IPS-18a (cell line): ENCODE measurements at regions not wholly inside any gene's neighbourhood (a gene's known extent, or its start where the extent isn't known, plus 50 kb on each side); places are given as distances from the start of the nearest gene placed in this dataset.

Experiments
- H3K27ac ChIP-seq: one replicate; pipeline ENCODE4 v1.5.1; 2013; ENCODE audit warnings: low read length
- H3K27me3 ChIP-seq: one replicate; pipeline ENCODE4 v1.6.1; 2013; ENCODE audit warnings: mild to moderate bottlenecking, low read length; ENCODE audit not compliant: control insufficient read depth, insufficient read depth
- H3K36me3 ChIP-seq: one replicate; pipeline ENCODE4 v1.6.1; 2013; ENCODE audit warnings: low read depth, low read length; ENCODE audit not compliant: control insufficient read depth
- H3K4me1 ChIP-seq: one replicate; pipeline ENCODE4 v1.6.1; 2013; ENCODE audit warnings: low read depth, low read length; ENCODE audit not compliant: control insufficient read depth
- H3K4me3 ChIP-seq: one replicate; pipeline ENCODE4 v1.5.1; 2013; ENCODE audit warnings: low read length
- H3K9ac ChIP-seq: one replicate; pipeline ENCODE4 v1.6.1; 2013; ENCODE audit warnings: mild to moderate bottlenecking, low read length, moderate library complexity
- H3K9me3 ChIP-seq: one replicate; pipeline ENCODE4 v1.6.1; 2013; ENCODE audit warnings: low read depth, low read length; ENCODE audit not compliant: control insufficient read depth

DNA sequence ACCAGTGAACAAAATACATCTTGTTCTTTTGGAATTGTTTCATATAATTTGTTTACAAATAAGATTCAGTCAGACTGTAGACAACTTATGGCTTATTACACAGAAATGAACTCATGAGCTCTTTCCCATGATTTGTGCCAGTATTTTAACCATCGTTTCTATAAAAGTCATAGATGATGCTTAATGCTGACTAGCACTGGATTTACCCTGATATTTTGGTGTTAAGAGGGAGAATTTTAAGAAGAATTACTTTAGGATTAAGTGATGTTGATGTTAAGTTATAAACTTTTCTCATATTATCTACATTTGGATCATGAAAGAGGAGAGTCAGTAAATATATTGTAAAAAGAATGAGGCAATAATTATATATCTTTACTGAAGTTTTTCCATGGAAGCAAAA is 162.7 kb downstream of the POSTN start:
- no peaks in the 10 kb centered on the region for H3K4me1 ChIP-seq
- H3K9me3 ChIP-seq = no peaks in the 10 kb centered on the region
- H3K9ac ChIP-seq = no peak overlapping the region
- H3K36me3 ChIP-seq = no peaks in the 10 kb centered on the region
- no peak overlapping the region for H3K4me3 ChIP-seq
- H3K27me3 ChIP-seq = no peaks in the 10 kb centered on the region
- H3K27ac ChIP-seq = no peak overlapping the region

DNA sequence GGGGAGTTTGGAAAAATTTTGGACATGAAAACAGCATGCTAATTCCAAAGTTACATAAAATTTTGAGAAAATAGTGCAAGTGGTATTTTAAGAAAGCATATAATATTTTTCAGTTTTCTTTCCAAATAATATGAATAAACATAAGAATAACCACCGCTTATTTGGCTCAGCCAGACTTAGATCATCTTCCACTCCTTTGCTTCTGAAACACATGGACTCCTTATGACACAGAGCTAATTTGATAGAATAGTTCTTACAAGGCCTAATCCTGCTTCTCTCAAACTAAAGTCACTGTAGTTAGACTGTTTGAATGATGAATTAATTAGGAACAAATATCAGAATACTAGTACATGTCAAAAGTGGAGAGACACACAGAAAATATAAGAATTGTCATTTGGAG is 165.5 kb downstream of the POSTN start:
- H3K36me3 ChIP-seq = no peaks in the 10 kb centered on the region

DNA sequence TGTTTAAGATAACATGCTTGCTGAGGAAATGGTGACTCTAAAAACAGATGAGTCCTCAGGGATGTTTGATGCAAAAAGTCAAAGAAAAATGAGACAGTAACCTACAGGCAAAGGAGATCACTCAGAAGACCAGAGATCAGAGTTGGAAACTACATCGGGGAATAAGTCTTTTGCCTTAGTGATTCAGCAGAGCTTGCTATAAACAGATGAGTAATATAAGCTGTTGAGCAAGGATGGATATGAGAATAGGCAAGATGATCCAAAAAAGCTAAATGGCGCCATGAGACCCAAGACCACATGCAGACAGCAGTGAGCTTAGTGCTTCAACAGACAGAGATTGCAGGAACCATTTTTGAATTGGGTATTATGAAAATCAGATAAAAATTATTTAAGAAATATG is 168.6 kb downstream of the POSTN start:
- H3K27me3 ChIP-seq = no peaks in the 10 kb centered on the region
- H3K4me3 ChIP-seq = no peak overlapping the region
- no peaks in the 10 kb centered on the region for H3K4me1 ChIP-seq
- H3K27ac ChIP-seq = no peak overlapping the region
- no peaks in the 10 kb centered on the region for H3K9me3 ChIP-seq
- H3K9ac ChIP-seq = no peak overlapping the region
- no peaks in the 10 kb centered on the region for H3K36me3 ChIP-seq

More for the DNA sequence above, 165.5 kb downstream of the POSTN start:
- Histone ChIP-seq H3K27ac (no peak overlapping the region), H3K9me3 (no peaks in the 10 kb centered on the region), H3K4me1 (no peaks in the 10 kb centered on the region), H3K27me3 (no peaks in the 10 kb centered on the region), H3K4me3 (no peak overlapping the region), H3K9ac (no peak overlapping the region)

DNA sequence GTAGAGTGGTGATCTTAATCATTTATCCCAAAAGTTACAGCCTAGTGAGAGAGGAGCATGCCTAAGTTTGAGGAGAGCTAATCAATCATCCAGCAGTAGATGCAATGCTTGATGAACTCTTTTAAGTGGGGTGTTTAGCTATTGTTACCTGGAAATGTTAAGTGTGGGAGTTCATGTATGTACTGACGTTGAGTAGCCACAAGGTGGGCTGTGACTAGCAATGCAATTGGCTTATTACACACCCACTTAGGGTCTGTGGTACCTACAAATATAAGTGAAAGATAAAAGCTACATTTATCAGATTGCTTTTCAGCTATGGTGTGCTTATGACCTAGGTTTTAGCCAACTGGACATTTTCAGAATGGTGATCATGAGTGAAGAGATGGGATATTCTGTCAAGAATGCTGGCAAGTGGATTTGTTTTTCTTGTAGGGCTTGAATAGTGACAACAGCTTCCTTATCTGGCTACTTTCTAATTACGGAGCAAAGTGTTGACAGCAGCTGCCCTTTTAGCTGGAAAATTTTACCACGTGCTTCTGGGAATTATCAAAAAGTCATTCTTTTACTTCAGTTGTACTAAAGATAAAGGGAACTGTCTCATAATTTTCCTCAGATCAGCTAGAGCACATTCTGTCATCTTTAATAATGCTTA is 170.6 kb downstream of the POSTN start:
- Histone ChIP-seq H3K27me3 (no peaks in the 10 kb centered on the region), H3K9me3 (no peaks in the 10 kb centered on the region), H3K4me1 (no peaks in the 10 kb centered on the region), H3K4me3 (no peak overlapping the region), H3K36me3 (no peaks in the 10 kb centered on the region), H3K27ac (no peak overlapping the region), H3K9ac (no peak overlapping the region)

DNA sequence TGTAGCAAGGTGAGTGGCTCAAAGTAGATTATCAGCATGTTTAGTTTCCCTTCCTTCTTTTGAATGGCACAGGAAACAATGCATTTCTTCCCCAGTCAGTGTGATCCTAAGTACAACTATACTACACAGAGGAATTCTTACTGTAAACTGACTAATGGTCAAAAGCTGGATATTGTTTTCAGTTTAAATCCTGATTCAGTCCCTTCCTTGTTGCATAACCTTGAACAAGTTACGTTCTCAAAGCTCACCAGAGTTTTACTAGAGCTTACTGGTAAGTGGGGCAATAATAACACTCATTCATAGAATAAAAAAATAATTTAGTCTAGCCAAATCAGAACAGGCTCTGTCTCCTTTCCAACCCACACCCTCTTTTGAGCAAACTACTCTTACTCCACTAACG is 180.1 kb downstream of the POSTN start:
- Histone ChIP-seq H3K9ac (no peak overlapping the region), H3K9me3 (no peaks in the 10 kb centered on the region), H3K4me1 (no peaks in the 10 kb centered on the region), H3K4me3 (no peak overlapping the region), H3K27me3 (no peaks in the 10 kb centered on the region), H3K27ac (no peak overlapping the region), H3K36me3 (no peaks in the 10 kb centered on the region)

DNA sequence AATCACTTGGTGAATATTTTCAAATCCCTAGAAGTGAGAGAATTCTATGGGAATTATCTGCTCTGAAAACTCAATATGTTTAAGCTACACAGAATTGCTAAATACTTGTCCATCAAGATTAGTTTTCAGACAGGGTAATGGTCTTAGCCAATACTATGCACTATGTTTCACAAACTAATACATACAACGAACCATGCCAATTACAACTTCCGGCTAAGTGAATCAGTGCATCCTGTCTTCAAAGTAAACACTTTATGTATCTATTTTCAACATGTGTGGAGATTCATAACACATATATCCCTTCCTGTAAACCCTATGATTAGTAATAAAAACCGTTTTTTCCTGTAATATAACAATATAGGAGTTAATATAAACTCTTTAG is 181.5 kb downstream of the POSTN start:
- H3K4me1 ChIP-seq = no peaks in the 10 kb centered on the region
- no peaks in the 10 kb centered on the region for H3K36me3 ChIP-seq
- H3K9ac ChIP-seq = no peak overlapping the region
- H3K27me3 ChIP-seq = no peaks in the 10 kb centered on the region
- H3K27ac ChIP-seq = no peak overlapping the region
- no peak overlapping the region for H3K4me3 ChIP-seq
- no peaks in the 10 kb centered on the region for H3K9me3 ChIP-seq

DNA sequence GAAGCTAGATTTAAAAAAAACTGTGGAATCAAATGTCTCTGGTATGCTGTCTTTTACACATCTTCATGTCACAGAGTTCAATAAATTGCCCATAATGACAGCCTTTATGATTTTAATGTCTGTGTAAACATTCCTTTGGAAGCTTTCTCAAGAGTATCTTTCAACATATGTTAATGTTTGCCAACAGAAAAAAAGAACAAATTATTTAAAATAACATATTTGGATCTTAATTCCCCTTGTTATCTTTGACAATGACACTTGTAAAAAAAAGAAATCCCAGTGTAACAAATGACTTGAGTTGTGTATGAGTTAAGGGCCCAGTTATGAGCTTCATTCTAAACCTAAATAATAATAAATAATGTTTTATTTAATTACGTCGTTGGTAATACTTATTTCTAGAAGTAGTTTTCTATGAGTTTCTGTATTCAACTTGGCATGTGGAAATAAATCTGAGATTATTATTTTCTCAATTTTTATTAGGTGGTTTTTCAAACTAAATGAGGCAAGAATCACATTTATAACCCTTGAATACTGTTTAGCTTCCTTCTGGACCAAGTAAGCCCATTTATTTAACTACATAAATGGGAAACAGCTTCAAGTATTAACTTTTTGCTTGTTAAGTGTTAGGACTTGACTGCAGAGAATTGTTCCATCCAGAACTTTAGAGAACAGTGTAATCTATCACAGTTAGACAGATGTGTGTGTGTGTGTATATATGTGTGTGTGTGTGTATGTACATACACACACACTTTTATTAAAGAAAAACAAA is 182.1 kb downstream of the POSTN start:
- H3K4me3 ChIP-seq = no peak overlapping the region
- no peaks in the 10 kb centered on the region for H3K9me3 ChIP-seq
- no peak overlapping the region for H3K27ac ChIP-seq

DNA sequence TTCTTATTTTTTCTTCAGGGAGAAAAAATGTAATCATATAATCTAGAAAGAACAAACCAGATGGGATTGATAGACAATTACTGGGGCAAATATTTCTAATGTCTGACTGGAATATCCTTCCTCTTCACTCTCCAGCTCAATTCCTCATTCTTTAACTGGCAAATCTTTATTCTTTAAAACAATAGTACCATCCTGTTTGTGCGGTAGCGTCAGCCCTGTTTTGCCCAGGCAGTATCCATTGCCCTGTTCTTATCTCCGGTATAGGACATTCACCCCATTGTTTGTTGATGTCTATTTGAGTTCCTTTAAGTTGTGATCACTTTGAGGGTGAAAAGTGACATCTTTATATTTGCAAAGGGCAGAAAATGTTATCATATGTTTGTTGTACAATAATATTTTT is 185.4 kb downstream of the POSTN start:
- Histone ChIP-seq H3K27me3 (no peaks in the 10 kb centered on the region), H3K27ac (no peak overlapping the region), H3K4me3 (no peak overlapping the region), H3K9ac (no peak overlapping the region), H3K9me3 (no peaks in the 10 kb centered on the region), H3K4me1 (no peaks in the 10 kb centered on the region), H3K36me3 (no peaks in the 10 kb centered on the region)

More for the DNA sequence above, 182.1 kb downstream of the POSTN start:
- no peaks in the 10 kb centered on the region for H3K36me3 ChIP-seq
- no peaks in the 10 kb centered on the region for H3K4me1 ChIP-seq
- no peak overlapping the region for H3K9ac ChIP-seq
- no peaks in the 10 kb centered on the region for H3K27me3 ChIP-seq

DNA sequence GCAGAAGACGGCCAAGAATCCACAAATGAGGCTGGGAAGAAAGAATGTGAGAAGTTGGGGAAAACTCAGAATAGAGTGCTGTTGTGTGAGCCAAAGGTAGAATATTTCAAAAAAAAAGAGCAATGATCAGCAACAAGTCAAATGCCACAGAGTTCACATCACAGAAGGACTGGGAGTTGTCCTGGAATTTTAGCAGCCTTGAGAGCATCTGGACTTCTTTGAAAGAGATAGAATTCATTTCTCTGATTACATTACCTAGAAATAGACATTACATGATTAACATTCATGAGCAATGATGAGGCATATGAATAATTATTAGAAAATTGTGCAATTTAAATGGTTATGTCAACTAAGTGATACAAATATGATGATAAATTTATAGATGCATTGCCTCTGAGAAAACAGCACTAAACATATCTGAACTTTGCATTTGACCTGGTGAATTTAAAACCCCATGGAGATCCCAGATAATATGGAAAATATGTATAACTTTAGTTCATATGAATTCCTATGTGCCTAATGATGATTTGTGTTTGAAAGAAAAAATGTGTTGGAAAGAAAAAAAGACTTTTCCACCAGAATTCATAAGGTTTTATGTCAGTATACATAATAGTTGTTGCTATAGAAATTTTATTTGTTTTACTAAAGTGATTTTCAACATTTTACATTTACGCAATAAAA is 186.2 kb downstream of the POSTN start:
- Histone ChIP-seq H3K27me3 (no peaks in the 10 kb centered on the region), H3K36me3 (no peaks in the 10 kb centered on the region), H3K9ac (no peak overlapping the region), H3K9me3 (no peaks in the 10 kb centered on the region), H3K4me3 (no peak overlapping the region), H3K27ac (no peak overlapping the region), H3K4me1 (no peaks in the 10 kb centered on the region)

DNA sequence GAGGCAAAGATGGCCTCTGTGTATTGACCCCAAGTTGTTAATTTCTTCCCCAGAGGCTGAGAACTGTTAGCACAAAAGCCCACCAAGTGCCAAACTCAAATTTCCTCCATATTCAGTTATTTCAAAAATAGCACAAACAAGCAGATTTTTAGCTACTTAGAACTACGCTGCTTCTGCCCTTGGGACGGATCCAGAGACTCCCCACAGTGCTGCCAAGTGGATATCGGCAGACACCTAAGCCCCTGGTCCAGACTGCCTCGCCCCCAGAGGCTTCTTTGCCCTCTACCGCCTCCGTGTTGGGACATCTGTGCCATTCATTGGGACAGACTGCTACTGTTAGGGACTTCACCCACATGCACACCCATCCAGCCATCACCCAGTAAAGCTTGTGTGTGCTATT is 188.3 kb downstream of the POSTN start:
- Histone ChIP-seq H3K4me1 (no peaks in the 10 kb centered on the region), H3K4me3 (no peak overlapping the region), H3K36me3 (no peaks in the 10 kb centered on the region), H3K9me3 (no peaks in the 10 kb centered on the region), H3K27ac (no peak overlapping the region), H3K27me3 (no peaks in the 10 kb centered on the region), H3K9ac (no peak overlapping the region)

DNA sequence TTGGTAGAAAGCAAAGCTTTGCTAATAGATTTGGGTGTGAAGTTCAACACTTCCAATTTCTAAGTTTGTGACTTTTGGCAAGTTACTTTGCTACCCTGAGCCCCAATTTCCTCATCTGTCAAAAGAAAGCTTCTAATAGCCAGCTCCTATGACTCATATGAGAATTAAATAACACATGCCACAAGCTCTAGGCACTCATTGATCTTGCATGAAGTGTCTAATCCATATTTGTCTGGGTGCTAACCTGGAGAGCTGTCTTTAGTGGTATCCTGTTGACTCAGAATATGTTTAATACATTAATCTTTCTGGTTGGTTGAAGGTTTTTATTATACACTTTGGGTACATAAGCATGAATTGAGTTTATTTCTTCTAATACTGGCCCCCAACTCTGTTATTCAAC is 188.8 kb downstream of the POSTN start:
- no peak overlapping the region for H3K27ac ChIP-seq
- H3K9ac ChIP-seq = no peak overlapping the region
- H3K4me1 ChIP-seq = no peaks in the 10 kb centered on the region
- no peaks in the 10 kb centered on the region for H3K27me3 ChIP-seq
- no peaks in the 10 kb centered on the region for H3K36me3 ChIP-seq
- H3K4me3 ChIP-seq = no peak overlapping the region
- no peaks in the 10 kb centered on the region for H3K9me3 ChIP-seq
